Calu3 (cell line): ENCODE measurements at regions not wholly inside any gene's neighbourhood (a gene's known extent, or its start where the extent isn't known, plus 50 kb on each side); places are given as distances from the start of the nearest gene placed in this dataset.

Source experiments
- BruUV-seq: library from RNA; stranded (reverse); fragments of 400-500 nt; replicated peaks from 2 replicates; lab custom pipeline; 2021; lab: Mats Ljungman, UMichigan
- CTCF ChIA-PET: fragments of 300-600 bp; sonication (Branson Sonifier 250); formaldehyde crosslinking; loops from one replicate; lab custom pipeline; 2022; ENCODE audit warnings: antibody characterized with exemption; lab: Charles Lee
- DNase-seq: peaks from one replicate; pipeline ENCODE4 v3.0.0; 2022
- H3K27ac Mint-ChIP-seq: one replicate; pipeline ENCODE4 v1.8.0; 2022; ENCODE audit warnings: mixed read lengths; ENCODE audit not compliant: unreplicated experiment
- H3K27me3 Mint-ChIP-seq: one replicate; pipeline ENCODE4 v1.8.0; 2022; ENCODE audit warnings: mixed read lengths; ENCODE audit not compliant: unreplicated experiment
- H3K36me3 Mint-ChIP-seq: one replicate; pipeline ENCODE4 v1.8.0; 2022; ENCODE audit warnings: mild to moderate bottlenecking, moderate library complexity, mixed read lengths; ENCODE audit not compliant: insufficient read depth, unreplicated experiment
- H3K4me1 Mint-ChIP-seq: one replicate; pipeline ENCODE4 v1.8.0; 2022; ENCODE audit warnings: mild to moderate bottlenecking, low read depth, mixed read lengths; ENCODE audit not compliant: unreplicated experiment
- H3K4me3 Mint-ChIP-seq: one replicate; pipeline ENCODE4 v1.8.0; 2022; ENCODE audit warnings: mild to moderate bottlenecking, low read depth, moderate library complexity, mixed read lengths; ENCODE audit not compliant: unreplicated experiment
- H3K9me3 Mint-ChIP-seq: one replicate; pipeline ENCODE4 v1.8.0; 2022; ENCODE audit warnings: low read depth, mixed read lengths; ENCODE audit not compliant: unreplicated experiment
- CTCF ChIP-seq: fragments of 200-600 bp; IDR thresholded peaks from one replicate; pipeline ENCODE4 v1.8.0; 2022; ENCODE audit warnings: antibody characterized with exemption; ENCODE audit not compliant: unreplicated experiment
- intact Hi-C: fragments of 100-400 bp; cut with micrococcal nuclease; formaldehyde crosslinking; loops from one replicate; pipeline ENCODE4 v1.10.0; 2022; ENCODE audit not compliant: unreplicated experiment

DNA sequence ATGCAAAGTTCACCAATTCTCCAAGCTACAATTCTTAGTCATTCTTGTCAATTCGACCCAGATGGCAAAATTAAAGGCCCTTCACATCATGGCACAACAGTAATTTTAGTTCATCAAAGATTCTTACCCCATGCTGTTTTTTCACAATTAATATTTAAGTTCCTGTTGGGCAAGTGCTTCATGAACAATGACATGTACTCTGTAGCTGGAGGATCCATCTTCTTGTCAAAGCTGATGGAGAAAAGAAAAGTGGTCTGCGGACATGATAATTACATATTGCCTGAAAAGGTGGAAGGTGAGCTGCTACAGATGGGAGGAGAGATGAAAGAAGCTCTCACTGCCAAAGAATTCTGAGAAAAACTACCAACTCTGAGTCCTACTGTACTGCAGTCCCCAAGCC, 1370.3 kb upstream of the SLC10A2 start:
- BruUV-seq, result no TSS peak
- Mint-ChIP-seq H3K4me3 (no peak overlapping the region), H3K27ac (no peak overlapping the region)

DNA sequence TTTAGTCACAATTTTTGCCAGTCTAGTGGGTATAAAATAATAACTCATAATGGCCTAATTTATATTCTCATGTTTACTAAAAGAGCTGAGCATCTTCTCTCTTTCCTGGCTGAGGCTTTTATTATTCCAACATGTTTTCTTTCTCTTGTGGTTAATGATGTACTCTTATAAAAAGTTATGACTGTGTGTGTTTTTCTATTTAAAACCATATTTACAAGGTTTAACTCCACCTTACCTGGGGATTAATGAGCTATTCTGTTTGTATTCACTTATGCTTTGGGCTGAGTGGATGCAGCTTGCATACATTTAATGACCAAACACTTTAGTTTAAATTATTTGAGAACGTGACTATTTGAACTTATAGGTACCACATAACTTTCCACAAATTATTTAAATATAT, 1365.7 kb upstream of the SLC10A2 start:
- no peak for DNase-seq
- TF ChIP-seq CTCF, result no peak
- Mint-ChIP-seq H3K27ac (no peak overlapping the region), H3K36me3 (no peaks in the 10 kb centered on the region), H3K4me3 (no peak overlapping the region), H3K27me3 (no peaks in the 10 kb centered on the region), H3K9me3 (no peaks in the 10 kb centered on the region), H3K4me1 (no peaks in the 10 kb centered on the region)
- BruUV-seq, result no TSS peak
- CTCF ChIA-PET, result no interaction called here
- intact Hi-C loops, result no loop called here

More for the DNA sequence above, 1370.3 kb upstream of the SLC10A2 start:
- no peaks in the 10 kb centered on the region for H3K9me3 Mint-ChIP-seq
- no peaks in the 10 kb centered on the region for H3K36me3 Mint-ChIP-seq
- DNase-seq, result no peak
- TF ChIP-seq CTCF, result no peak
- intact Hi-C loops, result no loop called here
- CTCF ChIA-PET, result no interaction called here
- H3K27me3 Mint-ChIP-seq, result no peaks in the 10 kb centered on the region
- H3K4me1 Mint-ChIP-seq, result no peaks in the 10 kb centered on the region

DNA sequence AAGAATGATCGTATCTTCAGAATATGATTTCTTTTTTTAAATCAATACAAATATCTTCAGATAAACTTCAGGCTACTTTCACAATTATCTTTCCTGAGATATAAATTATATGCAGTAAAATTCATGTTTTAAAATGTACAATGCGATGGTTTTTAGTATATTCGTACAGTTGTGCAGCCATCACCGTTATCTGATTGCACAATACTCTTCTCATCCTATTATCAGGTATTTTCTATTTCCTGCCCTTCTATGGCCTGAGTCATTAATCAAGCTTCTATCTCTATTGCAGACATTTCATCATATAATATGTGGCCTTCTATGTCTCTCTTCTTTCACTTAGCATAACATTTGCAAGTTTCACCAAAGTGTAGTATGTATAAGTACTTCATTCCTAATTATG, 1360.2 kb upstream of the SLC10A2 start:
- Mint-ChIP-seq H3K27me3 (no peaks in the 10 kb centered on the region), H3K9me3 (no peaks in the 10 kb centered on the region), H3K4me1 (no peaks in the 10 kb centered on the region), H3K4me3 (no peak overlapping the region), H3K36me3 (no peaks in the 10 kb centered on the region), H3K27ac (no peak overlapping the region)
- intact Hi-C loops, result no loop called here
- TF ChIP-seq CTCF, result no peak
- CTCF ChIA-PET, result no interaction called here
- DNase-seq, result no peak
- no TSS peak for BruUV-seq

DNA sequence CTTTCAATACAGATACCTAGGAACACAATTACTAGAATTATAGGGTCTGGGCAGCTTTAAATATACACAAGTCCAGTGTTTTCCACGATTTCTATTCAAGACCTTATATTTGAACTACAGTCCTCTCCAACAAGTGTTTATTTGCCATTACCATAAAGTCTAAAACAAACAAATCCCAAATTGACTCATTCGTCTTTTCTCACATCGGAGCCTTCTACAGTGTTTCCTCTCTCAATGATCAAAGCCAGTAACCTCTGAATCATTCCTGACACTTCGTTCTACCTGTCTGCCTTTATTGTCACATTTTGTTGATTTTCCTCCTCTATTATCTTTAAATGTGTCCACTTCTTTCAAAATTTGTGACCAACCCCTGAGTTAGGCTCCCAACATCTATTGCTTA, 1356.5 kb upstream of the SLC10A2 start:
- TF ChIP-seq CTCF, result no peak
- H3K36me3 Mint-ChIP-seq, result no peaks in the 10 kb centered on the region
- no peaks in the 10 kb centered on the region for H3K27me3 Mint-ChIP-seq
- no TSS peak for BruUV-seq
- no peak for DNase-seq
- no peaks in the 10 kb centered on the region for H3K4me1 Mint-ChIP-seq
- CTCF ChIA-PET, result no interaction called here
- H3K27ac Mint-ChIP-seq, result no peak overlapping the region
- no peaks in the 10 kb centered on the region for H3K9me3 Mint-ChIP-seq
- no peak overlapping the region for H3K4me3 Mint-ChIP-seq
- intact Hi-C loops, result no loop called here
